ENCODE measurements at regions not wholly inside any gene's neighbourhood (a gene's known extent, or its start where the extent isn't known, plus 50 kb on each side); places are given as distances from the start of the nearest gene placed in this dataset.
"Not testable (repeated sequence)": the region's sequence is repeated elsewhere in the genome, so short reads cannot be mapped to it uniquely, and the experiment has no call there.

GRCh38 chr10:45091968-45092367 is 91.2 kb downstream of the ZNF22 start:
- no peak overlapping the region for H3K27ac Mint-ChIP-seq
- H3K9me3 Mint-ChIP-seq: no peaks in the 10 kb centered on the region

GRCh38 chr10:45093945-45094344 is 93.2 kb downstream of the ZNF22 start:
- no peak for DNase-seq
- ChIA-PET CTCF (no interaction called here), POLR2A (no interaction called here)
- Mint-ChIP-seq H3K4me3 (no peak overlapping the region), H3K27ac (no peak overlapping the region), H3K9me3 (no peaks in the 10 kb centered on the region), H3K4me1 (no peaks in the 10 kb centered on the region), H3K36me3 (ENCODE audit: low read depth) (no peaks in the 10 kb centered on the region), H3K27me3 (peaks cover 17% of the 10 kb centered on the region)

More at GRCh38 chr10:45091968-45092367, 91.2 kb downstream of the ZNF22 start:
- DNase-seq: no peak
- CTCF ChIA-PET: no interaction called here
- no peaks in the 10 kb centered on the region for H3K4me1 Mint-ChIP-seq
- H3K4me3 Mint-ChIP-seq: no peak overlapping the region
- POLR2A ChIA-PET: no interaction called here
- peaks cover 19% of the 10 kb centered on the region for H3K27me3 Mint-ChIP-seq
- no peaks in the 10 kb centered on the region for H3K36me3 Mint-ChIP-seq (ENCODE audit: low read depth)

- Mint-ChIP-seq H3K36me3 (ENCODE audit: low read depth) (no peaks in the 10 kb centered on the region), H3K27ac (no peak overlapping the region), H3K9me3 (no peaks in the 10 kb centered on the region), H3K27me3 (peaks cover 14% of the 10 kb centered on the region), H3K4me3 (no peak overlapping the region), H3K4me1 (no peaks in the 10 kb centered on the region)
- ChIA-PET CTCF (no interaction called here), POLR2A (no interaction called here)
- no peak for DNase-seq
Measured at GRCh38 chr10:45095286-45095685, 94.6 kb downstream of the ZNF22 start.

GRCh38 chr10:45096001-45096400 is 95.3 kb downstream of the ZNF22 start:
- no peak for DNase-seq
- Mint-ChIP-seq H3K27me3 (peaks cover 11% of the 10 kb centered on the region), H3K4me3 (no peak overlapping the region), H3K36me3 (ENCODE audit: low read depth) (no peaks in the 10 kb centered on the region), H3K27ac (no peak overlapping the region), H3K9me3 (no peaks in the 10 kb centered on the region), H3K4me1 (no peaks in the 10 kb centered on the region)
- ChIA-PET CTCF (no interaction called here), POLR2A (no interaction called here)

- ChIA-PET CTCF (no interaction called here), POLR2A (no interaction called here)
- no peaks in the 10 kb centered on the region for H3K36me3 Mint-ChIP-seq (ENCODE audit: low read depth)
- H3K9me3 Mint-ChIP-seq: no peaks in the 10 kb centered on the region
- H3K4me3 Mint-ChIP-seq: no peak overlapping the region
- no peak overlapping the region for H3K27ac Mint-ChIP-seq
- H3K4me1 Mint-ChIP-seq: no peaks in the 10 kb centered on the region
- H3K27me3 Mint-ChIP-seq: peaks cover 22% of the 10 kb centered on the region
- DNase-seq: no peak
Measured at GRCh38 chr10:45100429-45100828, 99.7 kb downstream of the ZNF22 start.

- H3K4me1 Mint-ChIP-seq: no peaks in the 10 kb centered on the region
- H3K4me3 Mint-ChIP-seq: no peak overlapping the region
- CTCF ChIA-PET: interaction anchor here (0.6 kb wide), 1 partner anchor 146 kb away, joined by 3 read pairs; no protein-coding TSS in a partner anchor
- DNase-seq: no peak
- H3K27me3 Mint-ChIP-seq: peaks cover 39% of the 10 kb centered on the region
- POLR2A ChIA-PET: no interaction called here
- H3K9me3 Mint-ChIP-seq: no peaks in the 10 kb centered on the region
- no peaks in the 10 kb centered on the region for H3K36me3 Mint-ChIP-seq (ENCODE audit: low read depth)
- H3K27ac Mint-ChIP-seq: no peak overlapping the region
Measured at GRCh38 chr10:45104674-45105073, 104.0 kb downstream of the ZNF22 start.

- H3K4me3 Mint-ChIP-seq, CTCF ChIA-PET: not testable (repeated sequence)
Measured at GRCh38 chr10:45105309-45105708, 104.6 kb downstream of the ZNF22 start.

GRCh38 chr10:45106236-45106856 is 105.6 kb downstream of the ZNF22 start:
- Mint-ChIP-seq H3K4me1 (no peaks in the 10 kb centered on the region), H3K27me3 (peaks cover 34% of the 10 kb centered on the region), H3K27ac (no peak overlapping the region), H3K36me3 (ENCODE audit: low read depth) (no peaks in the 10 kb centered on the region), H3K4me3 (no peak overlapping the region), H3K9me3 (no peaks in the 10 kb centered on the region)
- POLR2A ChIA-PET: no interaction called here
- DNase-seq: no peak
- CTCF ChIA-PET: interaction anchor here (1.3 kb wide), 1 partner anchor 35 kb away, joined by 3 read pairs; no protein-coding TSS in a partner anchor

More at GRCh38 chr10:45105309-45105708, 104.6 kb downstream of the ZNF22 start:
- DNase-seq; H3K4me1 Mint-ChIP-seq; H3K27ac Mint-ChIP-seq; POLR2A ChIA-PET; H3K36me3 Mint-ChIP-seq (ENCODE audit: low read depth); H3K9me3 Mint-ChIP-seq: not testable (repeated sequence)
- peaks cover 41% of the 10 kb centered on the region for H3K27me3 Mint-ChIP-seq

GRCh38 chr10:45111509-45111908 is 110.8 kb downstream of the ZNF22 start:
- POLR2A ChIA-PET: no interaction called here
- no peak overlapping the region for H3K27ac Mint-ChIP-seq
- no peaks in the 10 kb centered on the region for H3K4me1 Mint-ChIP-seq
- H3K4me3 Mint-ChIP-seq: no peak overlapping the region
- no peaks in the 10 kb centered on the region for H3K36me3 Mint-ChIP-seq (ENCODE audit: low read depth)
- peaks cover 13% of the 10 kb centered on the region for H3K27me3 Mint-ChIP-seq
- CTCF ChIA-PET: no interaction called here
- DNase-seq: no peak
- H3K9me3 Mint-ChIP-seq: no peaks in the 10 kb centered on the region

GRCh38 chr10:45117940-45118339 is 117.2 kb downstream of the ZNF22 start:
- CTCF ChIA-PET, POLR2A ChIA-PET: not testable (repeated sequence)

GRCh38 chr10:45118929-45119328 is 118.2 kb downstream of the ZNF22 start:
- POLR2A ChIA-PET: no interaction called here
- H3K4me3 Mint-ChIP-seq: no peak overlapping the region
- no peaks in the 10 kb centered on the region for H3K9me3 Mint-ChIP-seq
- CTCF ChIA-PET: no interaction called here
- H3K36me3 Mint-ChIP-seq (ENCODE audit: low read depth): no peaks in the 10 kb centered on the region
- no peak overlapping the region for H3K27ac Mint-ChIP-seq
- DNase-seq: no peak
- H3K4me1 Mint-ChIP-seq: no peaks in the 10 kb centered on the region
- no peaks in the 10 kb centered on the region for H3K27me3 Mint-ChIP-seq

More at GRCh38 chr10:45117940-45118339, 117.2 kb downstream of the ZNF22 start:
- not testable (repeated sequence) for H3K27me3 Mint-ChIP-seq; H3K27ac Mint-ChIP-seq; DNase-seq; H3K4me1 Mint-ChIP-seq; H3K36me3 Mint-ChIP-seq (ENCODE audit: low read depth); H3K9me3 Mint-ChIP-seq; H3K4me3 Mint-ChIP-seq

GRCh38 chr10:45122180-45122860 is 121.6 kb downstream of the ZNF22 start:
- CTCF ChIA-PET, H3K9me3 Mint-ChIP-seq, DNase-seq: not testable (repeated sequence)

GRCh38 chr10:45135443-45136198 is 134.9 kb downstream of the ZNF22 start:
- ChIA-PET POLR2A (no interaction called here), CTCF (no interaction called here)
- no peaks in the 10 kb centered on the region for H3K9me3 Mint-ChIP-seq

More at GRCh38 chr10:45122180-45122860, 121.6 kb downstream of the ZNF22 start:
- H3K4me1 Mint-ChIP-seq; H3K36me3 Mint-ChIP-seq (ENCODE audit: low read depth); POLR2A ChIA-PET; H3K27me3 Mint-ChIP-seq; H3K4me3 Mint-ChIP-seq; H3K27ac Mint-ChIP-seq: not testable (repeated sequence)

More at GRCh38 chr10:45135443-45136198, 134.9 kb downstream of the ZNF22 start:
- no peak for DNase-seq
- H3K27ac Mint-ChIP-seq: no peak overlapping the region
- H3K4me3 Mint-ChIP-seq: no peak overlapping the region
- H3K4me1 Mint-ChIP-seq: no peaks in the 10 kb centered on the region
- H3K27me3 Mint-ChIP-seq: peaks cover 21% of the 10 kb centered on the region
- H3K36me3 Mint-ChIP-seq (ENCODE audit: low read depth): no peaks in the 10 kb centered on the region
